ENCODE measurements at regions not wholly inside any gene's neighbourhood (a gene's known extent, or its start where the extent isn't known, plus 50 kb on each side); places are given as distances from the start of the nearest gene placed in this dataset.

- Mint-ChIP-seq H3K36me3 (ENCODE audit: low read depth) (no peaks in the 10 kb centered on the region), H3K4me3 (no peak overlapping the region), H3K4me1 (peaks cover 19% of the 10 kb centered on the region), H3K27me3 (ENCODE audit: low read depth, poor library complexity) (no peaks in the 10 kb centered on the region), H3K9me3 (peaks cover 20% of the 10 kb centered on the region), H3K27ac (no peak overlapping the region)
- TF ChIP-seq CTCF (IDR thresholded peaks at IDR 0.05), result no peak
- DNase-seq, result no peak
These were observed 95.8 kb upstream of the PRR20A start for GRCh38 chr13:57044910-57045309.

- Mint-ChIP-seq H3K36me3 (ENCODE audit: low read depth) (no peaks in the 10 kb centered on the region), H3K27ac (peak overlapping the region; percentile 82), H3K4me3 (no peak overlapping the region), H3K27me3 (ENCODE audit: low read depth, poor library complexity) (no peaks in the 10 kb centered on the region), H3K9me3 (peaks cover 31% of the 10 kb centered on the region), H3K4me1 (peaks cover 19% of the 10 kb centered on the region)
- no peak for DNase-seq
- no peak for TF ChIP-seq CTCF (IDR thresholded peaks at IDR 0.05)
These were observed 94.7 kb upstream of the PRR20A start for GRCh38 chr13:57045826-57046546.

- no peaks in the 10 kb centered on the region for H3K27me3 Mint-ChIP-seq (ENCODE audit: low read depth, poor library complexity)
- H3K4me3 Mint-ChIP-seq, result no peak overlapping the region
- H3K4me1 Mint-ChIP-seq, result peaks cover 38% of the 10 kb centered on the region
- peak; percentile 16 for DNase-seq
- TF ChIP-seq CTCF (IDR thresholded peaks at IDR 0.05), result no peak
- no peaks in the 10 kb centered on the region for H3K36me3 Mint-ChIP-seq (ENCODE audit: low read depth)
- peak overlapping the region; percentile 21 for H3K27ac Mint-ChIP-seq
- peaks cover 2% of the 10 kb centered on the region for H3K9me3 Mint-ChIP-seq
These were observed 84.0 kb upstream of the PRR20A start for GRCh38 chr13:57056601-57057180.

- DNase-seq, result peak; percentile 3
- TF ChIP-seq CTCF (IDR thresholded peaks at IDR 0.05), result no peak
- H3K4me3 Mint-ChIP-seq, result no peak overlapping the region
- peak overlapping the region; percentile 18 for H3K27ac Mint-ChIP-seq
- no peaks in the 10 kb centered on the region for H3K9me3 Mint-ChIP-seq
- H3K4me1 Mint-ChIP-seq, result peaks cover 16% of the 10 kb centered on the region
- H3K27me3 Mint-ChIP-seq (ENCODE audit: low read depth, poor library complexity), result no peaks in the 10 kb centered on the region
- H3K36me3 Mint-ChIP-seq (ENCODE audit: low read depth), result no peaks in the 10 kb centered on the region
These were observed 77.7 kb upstream of the PRR20A start for GRCh38 chr13:57063007-57063406.

GRCh38 chr13:57073983-57074382 lies 66.7 kb upstream of the PRR20A start:
- H3K4me1 Mint-ChIP-seq, result no peaks in the 10 kb centered on the region
- H3K27me3 Mint-ChIP-seq (ENCODE audit: low read depth, poor library complexity), result no peaks in the 10 kb centered on the region
- DNase-seq, result no peak
- no peaks in the 10 kb centered on the region for H3K9me3 Mint-ChIP-seq
- no peaks in the 10 kb centered on the region for H3K36me3 Mint-ChIP-seq (ENCODE audit: low read depth)
- no peak for TF ChIP-seq CTCF (IDR thresholded peaks at IDR 0.05)
- no peak overlapping the region for H3K4me3 Mint-ChIP-seq
- H3K27ac Mint-ChIP-seq, result no peak overlapping the region

- DNase-seq, result no peak
- Mint-ChIP-seq H3K27me3 (ENCODE audit: low read depth, poor library complexity) (no peaks in the 10 kb centered on the region), H3K27ac (no peak overlapping the region), H3K36me3 (ENCODE audit: low read depth) (no peaks in the 10 kb centered on the region), H3K4me3 (no peak overlapping the region), H3K4me1 (no peaks in the 10 kb centered on the region), H3K9me3 (peaks cover 3% of the 10 kb centered on the region)
- TF ChIP-seq CTCF (IDR thresholded peaks at IDR 0.05), result no peak
These were observed 65.1 kb upstream of the PRR20A start for GRCh38 chr13:57075588-57075987.
